Testis (tissue), 2 donors: ENCODE measurements at regions not wholly inside any gene's neighbourhood (a gene's known extent, or its start where the extent isn't known, plus 50 kb on each side); places are given as distances from the start of the nearest gene placed in this dataset.

Source experiments
- DNase-seq: peaks from one replicate; pipeline ENCODE4 v3.0.0-alpha.2; 2019
- H3K27ac ChIP-seq, 2 donors: fragments of 200-600 bp; sonication (generic); one replicate each; pipeline ENCODE4 v1.5.1; 2019
- H3K27me3 ChIP-seq: fragments of 200-600 bp; sonication (generic); one replicate; pipeline ENCODE4 v1.5.1; 2019
- H3K36me3 ChIP-seq: fragments of 200-600 bp; sonication (generic); one replicate; pipeline ENCODE4 v1.5.1; 2017; ENCODE audit warnings: low read depth; ENCODE audit errors: missing control alignments
- H3K4me1 ChIP-seq: fragments of 200-600 bp; sonication (generic); one replicate; pipeline ENCODE4 v1.5.1; 2019
- H3K4me3 ChIP-seq, 2 donors: fragments of 200-600 bp; sonication (generic); one replicate each; pipeline ENCODE4 v1.5.1; 2017 to 2019
- H3K9me3 ChIP-seq: fragments of 200-600 bp; sonication (generic); one replicate; pipeline ENCODE4 v1.5.1; 2017
- CTCF ChIP-seq, 3 experiments: fragments of 450-650 bp in 2 of 3; fragments of 200-600 bp in 1 of 3; sonication (generic) in 1 of 3; IDR thresholded peaks; one replicate each; pipeline ENCODE4 v1.5.1; 2016 to 2019; ENCODE audit warnings: antibody characterized with exemption in 3 of 3, mild to moderate bottlenecking in 2 of 3, moderate library complexity in 1 of 3
- POLR2A ChIP-seq: fragments of 450-650 bp; IDR thresholded peaks from one replicate; pipeline ENCODE4 v1.6.1; 2017; ENCODE audit warnings: antibody characterized with exemption, mild to moderate bottlenecking, moderate library complexity
- WGBS, 2 donors: methylation state at CpG; one replicate each; pipeline ENCODE4 v1.1.5; 2018; 5-methylcytosine and 5-hydroxymethylcytosine counted together
- intact Hi-C: fragments of 100-400 bp; cut with DNase I; formaldehyde crosslinking; loops from one replicate; pipeline ENCODE4 v1.15.1; 2023; ENCODE audit warnings: low total_unique reads

GRCh38 chr2:53268086-53268485 lies 499.5 kb upstream of the CHAC2 start:
- no peaks in the 10 kb centered on the region for H3K27me3 ChIP-seq
- TF ChIP-seq CTCF (IDR thresholded peaks at IDR 0.05) = no peak
- no peak for TF ChIP-seq POLR2A
- DNase-seq = no peak
- WGBS, 2 donors = 72 to 75% methylated on average over 2 of the region's 2 CpGs
- no peaks in the 10 kb centered on the region for H3K4me1 ChIP-seq
- no peak overlapping the region for H3K27ac ChIP-seq
- no peaks in the 10 kb centered on the region for H3K36me3 ChIP-seq
- H3K4me3 ChIP-seq = no peak overlapping the region
- H3K9me3 ChIP-seq = no peaks in the 10 kb centered on the region
- intact Hi-C loops = no loop called here

- Histone ChIP-seq H3K4me3 (no peak overlapping the region), H3K27ac (no peak overlapping the region), H3K4me1 (no peaks in the 10 kb centered on the region), H3K36me3 (no peaks in the 10 kb centered on the region), H3K9me3 (no peaks in the 10 kb centered on the region), H3K27me3 (no peaks in the 10 kb centered on the region)
- intact Hi-C loops = no loop called here
- 95 to 97% methylated on average over 3 of the region's 3 CpGs for WGBS, 2 donors
- no peak for TF ChIP-seq CTCF (IDR thresholded peaks at IDR 0.05)
- TF ChIP-seq POLR2A = no peak
- no peak for DNase-seq
Observed at GRCh38 chr2:53265544-53266299, 501.9 kb upstream of the CHAC2 start.

- 78 to 82% methylated on average over 5 of the region's 5 CpGs for WGBS, 2 donors
- H3K9me3 ChIP-seq = no peaks in the 10 kb centered on the region
- H3K4me1 ChIP-seq = no peaks in the 10 kb centered on the region
- H3K27ac ChIP-seq = no peak overlapping the region
- DNase-seq = no peak
- H3K4me3 ChIP-seq = no peak overlapping the region
- no peak for TF ChIP-seq CTCF (IDR thresholded peaks at IDR 0.05)
- TF ChIP-seq POLR2A = no peak
- no peaks in the 10 kb centered on the region for H3K27me3 ChIP-seq
- intact Hi-C loops = no loop called here
- H3K36me3 ChIP-seq = no peaks in the 10 kb centered on the region
Observed at GRCh38 chr2:53260568-53260967, 507.0 kb upstream of the CHAC2 start.

- H3K36me3 ChIP-seq = no peaks in the 10 kb centered on the region
- intact Hi-C loops = no loop called here
- H3K4me3 ChIP-seq = peak overlapping the region; percentile 24 to 52
- H3K4me1 ChIP-seq = no peaks in the 10 kb centered on the region
- no peaks in the 10 kb centered on the region for H3K27me3 ChIP-seq
- no peak for DNase-seq
- H3K9me3 ChIP-seq = no peaks in the 10 kb centered on the region
- 64 to 74% methylated on average over 5 to 29 of the region's 29 CpGs for WGBS, 2 donors
- TF ChIP-seq POLR2A (no peak), CTCF (IDR thresholded peaks at IDR 0.05) (no peak)
- H3K27ac ChIP-seq = no peak overlapping the region
Observed at GRCh38 chr2:53259395-53260009, 508.1 kb upstream of the CHAC2 start.

- WGBS, 2 donors = 74 to 87% methylated on average over 3 of the region's 3 CpGs
Observed at GRCh38 chr2:53257287-53257686, 510.3 kb upstream of the CHAC2 start.

More at GRCh38 chr2:53257287-53257686, 510.3 kb upstream of the CHAC2 start:
- Histone ChIP-seq H3K9me3 (no peaks in the 10 kb centered on the region), H3K4me1 (no peaks in the 10 kb centered on the region), H3K27ac (no peak overlapping the region), H3K27me3 (no peaks in the 10 kb centered on the region), H3K4me3 (no peak overlapping the region), H3K36me3 (no peaks in the 10 kb centered on the region)
- DNase-seq = no peak
- intact Hi-C loops = no loop called here
- TF ChIP-seq POLR2A (no peak), CTCF (IDR thresholded peaks at IDR 0.05) (no peak)
